ENCODE measurements at regions not wholly inside any gene's neighbourhood (a gene's known extent, or its start where the extent isn't known, plus 50 kb on each side); places are given as distances from the start of the nearest gene placed in this dataset.
A peak's percentile ranks its signal among the peaks of the same experiment; 100 is the strongest.

DNA sequence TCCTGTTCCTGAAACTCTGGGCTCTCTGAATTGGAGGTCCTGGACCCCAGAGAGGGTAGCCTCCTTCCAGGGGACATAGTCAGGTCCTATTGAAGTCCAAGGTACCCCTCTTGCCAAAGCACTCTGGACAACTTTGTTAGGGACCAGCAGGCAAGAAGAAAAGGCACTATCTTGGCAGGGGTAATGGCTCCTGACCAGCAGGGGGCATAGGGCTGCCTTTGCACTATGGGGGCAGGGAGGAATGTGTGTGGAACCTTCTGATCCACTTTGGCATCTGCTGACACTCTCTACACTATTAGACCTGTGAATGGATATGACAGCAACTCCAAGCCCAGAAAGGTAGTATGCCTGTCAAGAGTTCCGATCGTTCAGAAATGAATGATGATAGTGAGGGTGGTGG lies 179.0 kb upstream of the CD180 start:
- Histone ChIP-seq H3K9ac (no peak overlapping the region), H3K4me1 (peaks cover 35% of the 10 kb centered on the region), H3K36me3 (no peaks in the 10 kb centered on the region), H3K4me2 (no peak overlapping the region), H3K79me2 (ENCODE audit: low read depth) (no peaks in the 10 kb centered on the region), H4K20me1 (ENCODE audit: low read depth) (no peaks in the 10 kb centered on the region), H3K4me3 (no peak overlapping the region), H2AFZ (replicated peaks) (no peak overlapping the region), H3F3A (ENCODE audit: low read depth) (peaks cover 10% of the 10 kb centered on the region), H3K27me3 (no peaks in the 10 kb centered on the region), H3K9me3 (ENCODE audit: low read depth) (no peaks in the 10 kb centered on the region), H3K27ac (no peak overlapping the region)
- TF ChIP-seq EZH2phosphoT487 (IDR thresholded peaks at IDR 0.05), result no peak
- TF ChIP-seq EZH2 (IDR thresholded peaks at IDR 0.05), result no peak
- TF ChIP-seq, protein P1, sequence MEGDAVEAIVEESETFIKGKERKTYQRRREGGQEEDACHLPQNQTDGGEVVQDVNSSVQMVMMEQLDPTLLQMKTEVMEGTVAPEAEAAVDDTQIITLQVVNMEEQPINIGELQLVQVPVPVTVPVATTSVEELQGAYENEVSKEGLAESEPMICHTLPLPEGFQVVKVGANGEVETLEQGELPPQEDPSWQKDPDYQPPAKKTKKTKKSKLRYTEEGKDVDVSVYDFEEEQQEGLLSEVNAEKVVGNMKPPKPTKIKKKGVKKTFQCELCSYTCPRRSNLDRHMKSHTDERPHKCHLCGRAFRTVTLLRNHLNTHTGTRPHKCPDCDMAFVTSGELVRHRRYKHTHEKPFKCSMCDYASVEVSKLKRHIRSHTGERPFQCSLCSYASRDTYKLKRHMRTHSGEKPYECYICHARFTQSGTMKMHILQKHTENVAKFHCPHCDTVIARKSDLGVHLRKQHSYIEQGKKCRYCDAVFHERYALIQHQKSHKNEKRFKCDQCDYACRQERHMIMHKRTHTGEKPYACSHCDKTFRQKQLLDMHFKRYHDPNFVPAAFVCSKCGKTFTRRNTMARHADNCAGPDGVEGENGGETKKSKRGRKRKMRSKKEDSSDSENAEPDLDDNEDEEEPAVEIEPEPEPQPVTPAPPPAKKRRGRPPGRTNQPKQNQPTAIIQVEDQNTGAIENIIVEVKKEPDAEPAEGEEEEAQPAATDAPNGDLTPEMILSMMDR (IDR thresholded peaks at IDR 0.05), result no peak
- peaks cover 38% of the 10 kb centered on the region for H3K4me1 Mint-ChIP-seq
- H3K27me3 Mint-ChIP-seq (ENCODE audit: insufficient read depth, low read depth), result peaks cover 7% of the 10 kb centered on the region
- H3K9me3 Mint-ChIP-seq, result peaks cover 28% of the 10 kb centered on the region
- no peak overlapping the region for H3K4me3 Mint-ChIP-seq
- H3K27ac Mint-ChIP-seq, result peak overlapping the region; percentile 28
- peaks cover 2% of the 10 kb centered on the region for H3K36me3 Mint-ChIP-seq
- no peak for DNase-seq (ENCODE audit: low spot score)

DNA sequence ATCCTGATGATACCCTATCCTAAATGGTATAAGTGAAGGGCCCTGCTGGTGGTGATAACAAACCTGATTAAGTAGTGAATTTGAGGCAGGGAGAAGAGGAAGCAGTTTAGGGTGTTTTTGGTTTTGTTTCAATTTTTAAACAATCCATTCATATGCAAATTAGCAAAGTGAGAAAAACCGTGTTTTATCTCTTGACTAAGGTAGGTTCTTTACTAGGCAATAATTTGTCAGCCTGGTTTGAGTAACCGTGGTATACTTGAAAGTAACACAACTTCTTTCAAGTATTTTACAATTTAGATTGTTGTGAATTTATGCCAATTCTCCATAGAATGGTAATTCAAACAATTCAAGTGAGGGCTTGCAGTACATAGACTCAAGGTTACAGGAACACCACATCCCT lies 177.8 kb upstream of the CD180 start:
- Histone ChIP-seq H4K20me1 (ENCODE audit: low read depth) (no peaks in the 10 kb centered on the region), H2AFZ (replicated peaks) (no peak overlapping the region), H3K9ac (no peak overlapping the region), H3K4me2 (no peak overlapping the region), H3K36me3 (no peaks in the 10 kb centered on the region), H3K4me3 (no peak overlapping the region), H3K9me3 (ENCODE audit: low read depth) (no peaks in the 10 kb centered on the region), H3K27ac (no peak overlapping the region), H3K27me3 (no peaks in the 10 kb centered on the region), H3F3A (ENCODE audit: low read depth) (peaks cover 10% of the 10 kb centered on the region), H3K79me2 (ENCODE audit: low read depth) (no peaks in the 10 kb centered on the region), H3K4me1 (peaks cover 31% of the 10 kb centered on the region)
- peaks cover 7% of the 10 kb centered on the region for H3K27me3 Mint-ChIP-seq (ENCODE audit: insufficient read depth, low read depth)
- peaks cover 28% of the 10 kb centered on the region for H3K4me1 Mint-ChIP-seq
- peaks cover 2% of the 10 kb centered on the region for H3K36me3 Mint-ChIP-seq
- TF ChIP-seq EZH2 (IDR thresholded peaks at IDR 0.05), result no peak
- TF ChIP-seq, protein P1 (IDR thresholded peaks at IDR 0.05), result no peak
- TF ChIP-seq EZH2phosphoT487 (IDR thresholded peaks at IDR 0.05), result no peak
- no peak overlapping the region for H3K27ac Mint-ChIP-seq
- peaks cover 28% of the 10 kb centered on the region for H3K9me3 Mint-ChIP-seq
- H3K4me3 Mint-ChIP-seq, result no peak overlapping the region
- DNase-seq (ENCODE audit: low spot score), result no peak

DNA sequence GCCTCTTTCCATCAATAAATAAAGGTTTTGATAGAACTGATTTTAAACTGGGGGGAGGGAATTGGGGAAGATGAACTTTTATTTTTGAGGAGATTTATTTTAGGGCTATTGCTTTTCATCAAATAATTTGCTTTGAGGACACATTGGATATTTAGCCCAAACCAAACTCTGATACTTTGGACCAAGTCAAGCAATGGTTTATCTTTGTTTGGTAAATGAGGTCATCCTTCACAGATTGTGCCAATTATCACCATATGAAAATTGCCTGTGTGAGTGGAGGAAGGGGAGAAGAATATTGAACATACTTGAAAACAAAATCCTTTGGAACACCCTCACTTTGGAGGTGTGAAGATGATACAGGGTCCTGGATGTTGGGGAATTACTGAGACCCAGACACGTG lies 176.9 kb upstream of the CD180 start:
- Histone ChIP-seq H3K27me3 (no peaks in the 10 kb centered on the region), H4K20me1 (ENCODE audit: low read depth) (no peaks in the 10 kb centered on the region), H3K79me2 (ENCODE audit: low read depth) (no peaks in the 10 kb centered on the region), H3K4me1 (peaks cover 24% of the 10 kb centered on the region), H3K9me3 (ENCODE audit: low read depth) (no peaks in the 10 kb centered on the region), H3K9ac (no peak overlapping the region), H3K27ac (no peak overlapping the region), H3K36me3 (no peaks in the 10 kb centered on the region), H2AFZ (replicated peaks) (no peak overlapping the region), H3K4me3 (no peak overlapping the region), H3K4me2 (no peak overlapping the region), H3F3A (ENCODE audit: low read depth) (peaks cover 10% of the 10 kb centered on the region)
- DNase-seq (ENCODE audit: low spot score), result no peak
- no peak overlapping the region for H3K4me3 Mint-ChIP-seq
- peaks cover 2% of the 10 kb centered on the region for H3K36me3 Mint-ChIP-seq
- TF ChIP-seq EZH2phosphoT487 (IDR thresholded peaks at IDR 0.05) (no peak), EZH2 (IDR thresholded peaks at IDR 0.05) (no peak)
- TF ChIP-seq, protein P1 (IDR thresholded peaks at IDR 0.05), result no peak
- H3K27me3 Mint-ChIP-seq (ENCODE audit: insufficient read depth, low read depth), result peaks cover 7% of the 10 kb centered on the region
- no peak overlapping the region for H3K27ac Mint-ChIP-seq
- peaks cover 24% of the 10 kb centered on the region for H3K4me1 Mint-ChIP-seq
- H3K9me3 Mint-ChIP-seq, result peaks cover 28% of the 10 kb centered on the region

Measured in neural progenitor cell (in vitro differentiated cells).